Daoy (cell line): ENCODE measurements at regions not wholly inside any gene's neighbourhood (a gene's known extent, or its start where the extent isn't known, plus 50 kb on each side); places are given as distances from the start of the nearest gene placed in this dataset.
A peak's percentile ranks its signal among the peaks of the same experiment; 100 is the strongest.

Source experiments
- DNase-seq: peaks from one replicate; pipeline ENCODE4 v3.0.0-alpha.2; 2015; ENCODE audit warnings: low read depth

GRCh38 chr13:106297283-106297682 is 238.2 kb downstream of the EFNB2 start:
- no peak for DNase-seq

GRCh38 chr13:106296723-106297122 is 238.7 kb downstream of the EFNB2 start:
- no peak for DNase-seq

GRCh38 chr13:106295971-106296370 is 239.5 kb downstream of the EFNB2 start:
- DNase-seq, result no peak

- peak; percentile 29 for DNase-seq
Observed at GRCh38 chr13:106291006-106291405, 244.5 kb downstream of the EFNB2 start.

GRCh38 chr13:106287351-106287750 is 248.1 kb downstream of the EFNB2 start:
- DNase-seq, result no peak

- DNase-seq, result no peak
Observed at GRCh38 chr13:106286811-106287210, 248.7 kb downstream of the EFNB2 start.

- DNase-seq, result no peak
Observed at GRCh38 chr13:106284358-106284757, 251.1 kb downstream of the EFNB2 start.

GRCh38 chr13:106281426-106281825 is 254.0 kb downstream of the EFNB2 start:
- no peak for DNase-seq

GRCh38 chr13:106277484-106278154 is 257.8 kb downstream of the EFNB2 start:
- DNase-seq, result no peak

GRCh38 chr13:106276876-106277275 is 258.6 kb downstream of the EFNB2 start:
- peak; percentile 17 for DNase-seq

- DNase-seq, result peak; percentile 12
Observed at GRCh38 chr13:106275446-106276032, 259.9 kb downstream of the EFNB2 start.

- no peak for DNase-seq
Observed at GRCh38 chr13:106274551-106275203, 260.8 kb downstream of the EFNB2 start.

GRCh38 chr13:106263801-106264200 is 271.7 kb downstream of the EFNB2 start:
- no peak for DNase-seq

GRCh38 chr13:106262886-106263285 is 272.6 kb downstream of the EFNB2 start:
- DNase-seq, result no peak

- no peak for DNase-seq
Observed at GRCh38 chr13:106261450-106261849, 274.0 kb downstream of the EFNB2 start.

GRCh38 chr13:106260352-106260751 is 275.1 kb downstream of the EFNB2 start:
- DNase-seq, result no peak

- DNase-seq, result no peak
Observed at GRCh38 chr13:106259928-106260327, 275.5 kb downstream of the EFNB2 start.

- no peak for DNase-seq
Observed at GRCh38 chr13:106246666-106247188, 288.7 kb downstream of the EFNB2 start.

GRCh38 chr13:106246242-106246641 is 289.2 kb downstream of the EFNB2 start:
- DNase-seq, result no peak

- no peak for DNase-seq
Observed at GRCh38 chr13:106243011-106243565, 292.4 kb downstream of the EFNB2 start.

- no peak for DNase-seq
Observed at GRCh38 chr13:106241974-106242953, 293.2 kb downstream of the EFNB2 start.
